ENCODE measurements at regions not wholly inside any gene's neighbourhood (a gene's known extent, or its start where the extent isn't known, plus 50 kb on each side); places are given as distances from the start of the nearest gene placed in this dataset.

DNA sequence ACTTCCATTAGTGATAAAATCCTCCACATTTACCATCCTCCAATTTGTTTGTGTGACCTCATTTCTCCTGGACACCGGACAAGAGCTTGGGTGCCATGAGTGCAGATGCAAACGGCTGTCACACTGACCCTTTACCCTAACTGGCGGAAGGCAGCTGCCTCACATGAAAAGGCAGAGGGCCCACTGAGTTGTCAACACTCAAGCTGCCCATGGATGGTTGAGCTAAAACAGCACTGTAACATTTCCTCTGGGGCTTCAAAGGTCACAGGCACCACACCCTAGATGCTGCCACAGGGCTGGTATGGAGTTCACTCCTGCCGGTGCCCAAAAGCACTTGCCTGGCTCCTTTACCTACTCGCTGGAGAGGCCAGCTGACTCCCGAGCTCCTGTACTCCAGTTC is 653.4 kb downstream of the KCNT2 start:
- Histone ChIP-seq H3K27me3 (ENCODE audit: control insufficient read depth in 2 of 2, insufficient read depth in 2 of 2, low read length in 2 of 2) (no peaks in the 10 kb centered on the region), H3K79me2 (ENCODE audit: control insufficient read depth, insufficient read depth, low read length) (no peaks in the 10 kb centered on the region), H3K9me1 (replicated peaks; ENCODE audit: control insufficient read depth, extremely low read depth, insufficient read depth, low read length) (no peaks in the 10 kb centered on the region), H3K36me3 (ENCODE audit: control insufficient read depth in 2 of 2, extremely low read depth in 1 of 2, insufficient read depth in 2 of 2, low read length in 2 of 2) (no peaks in the 10 kb centered on the region), H4K20me1 (replicated peaks; ENCODE audit: control insufficient read depth, extremely low read depth, insufficient read depth, low read length) (no peaks in the 10 kb centered on the region), H3K4me3 (replicated peaks in 1 of 3; ENCODE audit: insufficient read depth in 1 of 3, low read depth in 1 of 3, low read length in 3 of 3) (no peak overlapping the region), H3K27ac (ENCODE audit: insufficient read depth, low read depth, low read length) (no peak overlapping the region), H3K4me2 (ENCODE audit: insufficient read depth, low read length) (no peak overlapping the region), H2AFZ (ENCODE audit: low read depth, low read length) (no peak overlapping the region), H3K9me3 (replicated peaks; ENCODE audit: control insufficient read depth, insufficient read depth, low read length) (no peaks in the 10 kb centered on the region), H3K9ac (replicated peaks; ENCODE audit: extremely low read depth, insufficient read depth, low read length) (no peak overlapping the region), H3K4me1 (ENCODE audit: control insufficient read depth, extremely low read depth, insufficient read depth, low read length) (no peaks in the 10 kb centered on the region)
- no peak for FAIRE-seq
- no peak for DNase-seq (ENCODE audit: low read depth, low spot score)
- POLR2A ChIA-PET = no interaction called here
- CTCF ChIA-PET = no interaction called here
- BruUV-seq (replicated peaks) = no TSS peak
- dilution Hi-C loops (cut with MboI; ENCODE audit: extremely low pct_ligation_motif_present, low sequenced_read_pairs) = no loop called here
- intact Hi-C loops (cut with micrococcal nuclease) = no loop called here
- TF ChIP-seq POLR2A (IDR thresholded peaks at IDR 0.05; ENCODE audit: low read depth, low read length) (no peak), JUN (IDR thresholded peaks at IDR 0.05; ENCODE audit: borderline replicate concordance, insufficient read depth, insufficient read length, low read depth) (no peak), EZH2 (IDR thresholded peaks at IDR 0.05; ENCODE audit: borderline replicate concordance, low read depth, low read length, severe bottlenecking) (no peak), FOS (IDR thresholded peaks at IDR 0.05; ENCODE audit: borderline replicate concordance, insufficient read depth, low read length) (no peak), GATA2 (IDR thresholded peaks at IDR 0.05; ENCODE audit: insufficient read depth, insufficient read length, low read depth, low read length) (no peak)

DNA sequence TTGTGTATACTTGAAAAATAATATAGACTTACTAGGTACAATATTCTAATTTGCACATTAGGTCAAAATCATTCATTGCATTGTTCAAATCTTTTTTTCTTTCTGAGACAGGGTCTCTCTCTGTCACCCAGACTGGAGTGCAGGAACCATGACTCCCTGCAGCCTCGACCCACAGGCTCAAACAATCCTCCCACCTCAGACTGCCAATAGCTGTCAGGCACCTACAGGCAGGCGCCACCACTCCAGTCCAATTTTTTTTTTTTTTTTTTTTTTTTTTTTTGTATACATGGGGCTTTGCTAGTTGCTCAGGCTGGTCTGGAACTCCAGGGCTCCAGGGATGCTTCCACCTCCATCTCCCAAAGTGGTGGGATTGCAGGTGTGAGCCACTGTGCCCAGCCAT is 656.9 kb downstream of the KCNT2 start:
- no peak for DNase-seq (ENCODE audit: low read depth, low spot score)
- no peaks in the 10 kb centered on the region for H3K9me3 ChIP-seq (replicated peaks; ENCODE audit: control insufficient read depth, insufficient read depth, low read length)
- CTCF ChIA-PET = no interaction called here
- no peak overlapping the region for H3K9ac ChIP-seq (replicated peaks; ENCODE audit: extremely low read depth, insufficient read depth, low read length)
- no peaks in the 10 kb centered on the region for H3K79me2 ChIP-seq (ENCODE audit: control insufficient read depth, insufficient read depth, low read length)
- H3K4me2 ChIP-seq (ENCODE audit: insufficient read depth, low read length) = no peak overlapping the region
- no peak for FAIRE-seq
- H3K4me3 ChIP-seq (replicated peaks in 1 of 3; ENCODE audit: insufficient read depth in 1 of 3, low read depth in 1 of 3, low read length in 3 of 3) = no peak overlapping the region
- dilution Hi-C loops (cut with MboI; ENCODE audit: extremely low pct_ligation_motif_present, low sequenced_read_pairs) = no loop called here
- no peak for TF ChIP-seq JUN (IDR thresholded peaks at IDR 0.05; ENCODE audit: borderline replicate concordance, insufficient read depth, insufficient read length, low read depth)
- no peak for TF ChIP-seq EZH2 (IDR thresholded peaks at IDR 0.05; ENCODE audit: borderline replicate concordance, low read depth, low read length, severe bottlenecking)
- no peak for TF ChIP-seq POLR2AphosphoS5 (IDR thresholded peaks at IDR 0.05; ENCODE audit: insufficient read depth, low read depth, low read length)
- TF ChIP-seq POLR2A (IDR thresholded peaks at IDR 0.05; ENCODE audit: low read depth, low read length) = no peak
- TF ChIP-seq, protein P1, sequence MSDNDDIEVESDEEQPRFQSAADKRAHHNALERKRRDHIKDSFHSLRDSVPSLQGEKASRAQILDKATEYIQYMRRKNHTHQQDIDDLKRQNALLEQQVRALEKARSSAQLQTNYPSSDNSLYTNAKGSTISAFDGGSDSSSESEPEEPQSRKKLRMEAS (IDR thresholded peaks at IDR 0.05; ENCODE audit: insufficient read depth, insufficient read length) = no peak
- TF ChIP-seq MYC (IDR thresholded peaks at IDR 0.05; ENCODE audit: low read depth, low read length) = no peak
- TF ChIP-seq GATA2 (IDR thresholded peaks at IDR 0.05; ENCODE audit: insufficient read depth, insufficient read length, low read depth, low read length) = no peak
- TF ChIP-seq, protein P2, sequence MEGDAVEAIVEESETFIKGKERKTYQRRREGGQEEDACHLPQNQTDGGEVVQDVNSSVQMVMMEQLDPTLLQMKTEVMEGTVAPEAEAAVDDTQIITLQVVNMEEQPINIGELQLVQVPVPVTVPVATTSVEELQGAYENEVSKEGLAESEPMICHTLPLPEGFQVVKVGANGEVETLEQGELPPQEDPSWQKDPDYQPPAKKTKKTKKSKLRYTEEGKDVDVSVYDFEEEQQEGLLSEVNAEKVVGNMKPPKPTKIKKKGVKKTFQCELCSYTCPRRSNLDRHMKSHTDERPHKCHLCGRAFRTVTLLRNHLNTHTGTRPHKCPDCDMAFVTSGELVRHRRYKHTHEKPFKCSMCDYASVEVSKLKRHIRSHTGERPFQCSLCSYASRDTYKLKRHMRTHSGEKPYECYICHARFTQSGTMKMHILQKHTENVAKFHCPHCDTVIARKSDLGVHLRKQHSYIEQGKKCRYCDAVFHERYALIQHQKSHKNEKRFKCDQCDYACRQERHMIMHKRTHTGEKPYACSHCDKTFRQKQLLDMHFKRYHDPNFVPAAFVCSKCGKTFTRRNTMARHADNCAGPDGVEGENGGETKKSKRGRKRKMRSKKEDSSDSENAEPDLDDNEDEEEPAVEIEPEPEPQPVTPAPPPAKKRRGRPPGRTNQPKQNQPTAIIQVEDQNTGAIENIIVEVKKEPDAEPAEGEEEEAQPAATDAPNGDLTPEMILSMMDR (IDR thresholded peaks at IDR 0.05; ENCODE audit: extremely low read depth in 1 of 2, insufficient read depth in 1 of 2, low read depth in 1 of 2, low read length in 2 of 2) = no peak
- no peak for TF ChIP-seq FOS (IDR thresholded peaks at IDR 0.05; ENCODE audit: borderline replicate concordance, insufficient read depth, low read length)
- BruUV-seq (replicated peaks) = no TSS peak
- no peaks in the 10 kb centered on the region for H3K27me3 ChIP-seq (ENCODE audit: control insufficient read depth in 2 of 2, insufficient read depth in 2 of 2, low read length in 2 of 2)
- no peaks in the 10 kb centered on the region for H3K36me3 ChIP-seq (ENCODE audit: control insufficient read depth in 2 of 2, extremely low read depth in 1 of 2, insufficient read depth in 2 of 2, low read length in 2 of 2)
- intact Hi-C loops (cut with micrococcal nuclease) = no loop called here
- H3K27ac ChIP-seq (ENCODE audit: insufficient read depth, low read depth, low read length) = no peak overlapping the region
- H3K4me1 ChIP-seq (ENCODE audit: control insufficient read depth, extremely low read depth, insufficient read depth, low read length) = no peaks in the 10 kb centered on the region
- no peak overlapping the region for H2AFZ ChIP-seq (ENCODE audit: low read depth, low read length)
- no peaks in the 10 kb centered on the region for H4K20me1 ChIP-seq (replicated peaks; ENCODE audit: control insufficient read depth, extremely low read depth, insufficient read depth, low read length)
- POLR2A ChIA-PET = no interaction called here
- no peaks in the 10 kb centered on the region for H3K9me1 ChIP-seq (replicated peaks; ENCODE audit: control insufficient read depth, extremely low read depth, insufficient read depth, low read length)
